A549 (cell line): ENCODE measurements at regions not wholly inside any gene's neighbourhood (a gene's known extent, or its start where the extent isn't known, plus 50 kb on each side); places are given as distances from the start of the nearest gene placed in this dataset.
"Not testable (repeated sequence)": the region's sequence is repeated elsewhere in the genome, so short reads cannot be mapped to it uniquely, and the experiment has no call there.

Experiments used
- ATAC-seq, 2 experiments: fragments of 200-7000 bp in 1 of 2; fragments of >200 bp in 1 of 2; cut with Nextera tagmentation in 1 of 2; cut with Tn5 transposase in 1 of 2; 3 replicates each; pipeline versions ENCODE4 v1.8.0 to v1.9.1; 2018 to 2020; ENCODE audit warnings: mild to moderate bottlenecking in 1 of 2, moderate library complexity in 1 of 2
- CTCF ChIA-PET: fragments of 300-600 bp; sonication (Branson Sonifier 250); formaldehyde crosslinking; extraction: SDS; loops from one replicate; lab custom pipeline; 2021; ENCODE audit warnings: antibody characterized with exemption, inconsistent platforms; lab: Yijun Ruan, JAX
- POLR2A ChIA-PET: fragments of 350-600 bp; formaldehyde crosslinking; extraction: SDS; loops from one replicate; lab custom pipeline; 2021; ENCODE audit warnings: antibody characterized with exemption, inconsistent platforms; lab: Yijun Ruan, JAX
- DNase-seq, 2 experiments: peaks; one replicate each; pipeline versions ENCODE4 v3.0.0 to v3.0.0-alpha.2; 2011 to 2016; ENCODE audit warnings: low read depth in 1 of 2, low spot score in 1 of 2
- FAIRE-seq: peaks from 2 replicates; lab custom pipeline; 2011; peaks lifted over from hg19 to GRCh38; lab: Jason Lieb, UNC
- H3K27ac ChIP-seq, 2 experiments: fragments of >200 bp; sonication (Bioruptor Twin); formaldehyde crosslinking; 3 replicates each; pipeline ENCODE4 v1.5.1; 2016 to 2017
- H3K4me1 ChIP-seq: fragments of >200 bp; sonication (Bioruptor Twin); formaldehyde crosslinking; 3 replicates; pipeline ENCODE4 v1.6.1; 2016
- H3K4me2 ChIP-seq: fragments of >200 bp; sonication (Bioruptor Twin); formaldehyde crosslinking; 3 replicates; pipeline ENCODE4 v1.6.1; 2016
- H3K4me3 ChIP-seq: fragments of >200 bp; sonication (Bioruptor Twin); formaldehyde crosslinking; 3 replicates; pipeline ENCODE4 v1.5.1; 2016
- H3K9me3 ChIP-seq: fragments of >200 bp; sonication (Bioruptor Twin); formaldehyde crosslinking; 3 replicates; pipeline ENCODE4 v1.6.1; 2016
- BHLHE40 ChIP-seq: IDR thresholded peaks from 2 replicates; pipeline ENCODE4 v1.6.1; 2012; ENCODE audit warnings: low read depth, low read length, inconsistent platforms
- CBX2 ChIP-seq: fragments of 200-600 bp; sonication (generic); IDR thresholded peaks from 2 replicates; pipeline ENCODE4 v1.6.1; 2016; ENCODE audit warnings: low read depth, mild to moderate bottlenecking, borderline replicate concordance
- CBX8 ChIP-seq: fragments of 200-600 bp; sonication (generic); IDR thresholded peaks from 2 replicates; pipeline ENCODE4 v1.6.1; 2016
- CEBPB ChIP-seq, 2 experiments: fragments of >200 bp in 1 of 2; sonication (Bioruptor Twin) in 1 of 2; formaldehyde crosslinking in 1 of 2; IDR thresholded peaks; 2 replicates each; pipeline ENCODE4 v1.6.1; 2012 to 2016
- CHD2 ChIP-seq: fragments of 150-350 bp; IDR thresholded peaks from 2 replicates; pipeline ENCODE4 v1.6.1; 2014; ENCODE audit warnings: low read length; ENCODE audit not compliant: partially characterized antibody
- FOSL2 ChIP-seq, 2 experiments: fragments of 450-650 bp in 1 of 2; fragments of >200 bp in 1 of 2; sonication (Bioruptor Twin) in 1 of 2; formaldehyde crosslinking; IDR thresholded peaks; 2 replicates each; pipeline versions ENCODE4 v1.5.0 to v1.6.1; 2016 to 2020; ENCODE audit warnings: mild to moderate bottlenecking in 1 of 2, moderate library complexity in 1 of 2
- GATA3 ChIP-seq: IDR thresholded peaks from 2 replicates; pipeline ENCODE4 v1.6.1; 2012; ENCODE audit warnings: borderline replicate concordance
- HDAC2 ChIP-seq: fragments of 200-600 bp; sonication (generic); IDR thresholded peaks from 2 replicates; pipeline ENCODE4 v1.6.1; 2016
- HOXA7 ChIP-seq: fragments of 250-450 bp; sonication (Bioruptor Pico); IDR thresholded peaks from 2 replicates; pipeline ENCODE4 v1.5.0; 2020; ENCODE audit warnings: mild to moderate bottlenecking, moderate library complexity
- JUNB ChIP-seq: fragments of >200 bp; sonication (Bioruptor Twin); formaldehyde crosslinking; IDR thresholded peaks from 2 replicates; pipeline ENCODE4 v1.6.1; 2016
- PHF8 ChIP-seq: fragments of 200-600 bp; sonication (generic); IDR thresholded peaks from 2 replicates; pipeline ENCODE4 v1.6.1; 2016; ENCODE audit warnings: low read depth, mild to moderate bottlenecking, antibody characterized with exemption, moderate library complexity, borderline replicate concordance
- POLR2A ChIP-seq: IDR thresholded peaks from 2 replicates; pipeline ENCODE4 v1.6.1; 2012; ENCODE audit warnings: mild to moderate bottlenecking, low read length
- POLR2AphosphoS2 ChIP-seq: conservative IDR thresholded peaks from 2 replicates; pipeline ENCODE4 v1.6.1; 2012; ENCODE audit warnings: low read length, improper control_type of control experiment, inconsistent platforms
- RFX5 ChIP-seq: fragments of 450-650 bp; IDR thresholded peaks from 2 replicates; pipeline ENCODE4 v1.7.1; 2014; ENCODE audit warnings: antibody characterized with exemption, mild to moderate bottlenecking, moderate library complexity
- RNF2 ChIP-seq: fragments of 200-600 bp; sonication (generic); IDR thresholded peaks from 2 replicates; pipeline ENCODE4 v1.6.1; 2016; ENCODE audit warnings: low read depth, mild to moderate bottlenecking, antibody characterized with exemption, moderate library complexity, borderline replicate concordance
- SMC3 ChIP-seq: fragments of >200 bp; sonication (Bioruptor Twin); formaldehyde crosslinking; IDR thresholded peaks from 3 replicates; pipeline ENCODE4 v1.6.1; 2018; ENCODE audit warnings: inconsistent platforms
- TFCP2L1 ChIP-seq: fragments of 250-450 bp; sonication (Bioruptor Pico); IDR thresholded peaks from 2 replicates; pipeline ENCODE4 v1.5.0; 2021; ENCODE audit warnings: mild to moderate bottlenecking
- TP53 ChIP-seq: fragments of 250-450 bp; sonication (Bioruptor Pico); IDR thresholded peaks from 2 replicates; pipeline ENCODE4 v1.5.0; 2021; ENCODE audit warnings: mild to moderate bottlenecking, moderate library complexity
- ZFP36 ChIP-seq: fragments of 450-650 bp; IDR thresholded peaks from 2 replicates; pipeline ENCODE4 v1.6.1; 2014; ENCODE audit warnings: borderline replicate concordance; ENCODE audit not compliant: partially characterized antibody
- ZNF302 ChIP-seq: fragments of 250-450 bp; sonication (Bioruptor Pico); IDR thresholded peaks from 2 replicates; pipeline ENCODE4 v1.9.0; 2021; ENCODE audit warnings: inconsistent platforms, mild to moderate bottlenecking, moderate library complexity
- WGBS: methylation state at CpG from one replicate; pipeline ENCODE4 v1.1.6; 2017; ENCODE audit errors: missing lambda C conversion rate; 5-methylcytosine and 5-hydroxymethylcytosine counted together
- TF ChIP-seq, protein P1 (sequence below): fragments of 250-450 bp; sonication (Bioruptor Pico); IDR thresholded peaks from 2 replicates; pipeline ENCODE4 v1.5.0; 2021; ENCODE audit warnings: mild to moderate bottlenecking, moderate library complexity, borderline replicate concordance
- TF ChIP-seq, protein P2 (sequence below): IDR thresholded peaks from 2 replicates; pipeline ENCODE4 v1.6.1; 2012; ENCODE audit warnings: low read depth, borderline replicate concordance
- TF ChIP-seq, protein P3 (sequence below): fragments of 450-650 bp; IDR thresholded peaks from 2 replicates; pipeline ENCODE4 v1.6.1; 2014; ENCODE audit warnings: antibody characterized with exemption
- TF ChIP-seq, protein P4 (sequence below): fragments of >200 bp; sonication (Bioruptor Twin); formaldehyde crosslinking; IDR thresholded peaks from 2 replicates; pipeline ENCODE4 v1.6.1; 2016

DNA sequence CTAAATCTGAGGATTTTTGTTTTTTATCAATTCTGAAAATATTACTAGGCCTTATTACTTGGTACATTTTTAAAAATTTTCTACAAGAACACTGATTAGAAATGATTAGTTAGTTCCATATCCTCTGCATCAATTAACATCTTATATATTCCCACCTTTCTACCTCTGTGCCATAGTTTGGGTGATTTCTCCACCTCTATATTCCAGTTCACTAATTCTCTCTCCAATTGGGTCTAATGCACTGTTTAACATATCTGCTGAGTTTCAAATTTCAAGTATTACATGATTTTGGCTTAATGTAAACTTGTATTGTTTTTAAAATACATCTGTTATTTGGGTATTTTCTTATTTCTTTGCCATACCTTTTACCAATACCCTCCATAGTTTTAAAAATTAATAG, 705.7 kb upstream of the SALL3 start:
- CTCF ChIA-PET = no interaction called here
- ATAC-seq = no peak

DNA sequence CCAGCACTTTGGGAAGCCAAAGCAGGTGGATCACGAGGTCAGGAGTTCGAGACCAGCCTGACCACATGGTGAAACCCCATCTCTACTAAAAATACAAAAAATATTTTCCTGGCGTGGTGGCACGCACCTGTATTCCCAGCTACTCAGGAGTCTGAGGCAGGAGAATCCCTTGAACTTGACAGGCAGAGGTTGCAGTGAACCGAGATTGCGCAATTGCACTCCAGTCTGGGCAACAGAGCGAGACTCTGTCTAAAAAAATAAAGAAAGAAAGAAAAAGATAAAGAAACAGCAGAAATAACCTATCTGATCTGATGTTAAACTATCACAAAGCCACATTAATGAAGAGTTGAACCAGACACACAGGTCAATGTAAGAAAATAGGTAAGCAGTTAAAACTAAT, 696.2 kb upstream of the SALL3 start:
- H3K4me3 ChIP-seq, CTCF ChIA-PET, H3K4me2 ChIP-seq, ATAC-seq, DNase-seq, H3K4me1 ChIP-seq, POLR2A ChIA-PET, FAIRE-seq, H3K9me3 ChIP-seq, H3K27ac ChIP-seq: not testable (repeated sequence)
- peak; percentile 12 to 39; a peak in 2 of 4 replicates for TF ChIP-seq CEBPB (IDR thresholded peaks at IDR 0.05)
- WGBS = 2% methylated on average over 7 of the region's 7 CpGs

More for the DNA sequence above, 705.7 kb upstream of the SALL3 start:
- POLR2A ChIA-PET = no interaction called here
- no peak for DNase-seq
- Histone ChIP-seq H3K4me1 (no peaks in the 10 kb centered on the region), H3K4me3 (no peak overlapping the region), H3K9me3 (no peaks in the 10 kb centered on the region), H3K4me2 (no peak overlapping the region), H3K27ac (no peak overlapping the region)
- TF ChIP-seq CHD2 (no peak), TFCP2L1 (CRISPR knock-in tag) (no peak), GATA3 (no peak), CBX2 (no peak)
- no peak for FAIRE-seq

DNA sequence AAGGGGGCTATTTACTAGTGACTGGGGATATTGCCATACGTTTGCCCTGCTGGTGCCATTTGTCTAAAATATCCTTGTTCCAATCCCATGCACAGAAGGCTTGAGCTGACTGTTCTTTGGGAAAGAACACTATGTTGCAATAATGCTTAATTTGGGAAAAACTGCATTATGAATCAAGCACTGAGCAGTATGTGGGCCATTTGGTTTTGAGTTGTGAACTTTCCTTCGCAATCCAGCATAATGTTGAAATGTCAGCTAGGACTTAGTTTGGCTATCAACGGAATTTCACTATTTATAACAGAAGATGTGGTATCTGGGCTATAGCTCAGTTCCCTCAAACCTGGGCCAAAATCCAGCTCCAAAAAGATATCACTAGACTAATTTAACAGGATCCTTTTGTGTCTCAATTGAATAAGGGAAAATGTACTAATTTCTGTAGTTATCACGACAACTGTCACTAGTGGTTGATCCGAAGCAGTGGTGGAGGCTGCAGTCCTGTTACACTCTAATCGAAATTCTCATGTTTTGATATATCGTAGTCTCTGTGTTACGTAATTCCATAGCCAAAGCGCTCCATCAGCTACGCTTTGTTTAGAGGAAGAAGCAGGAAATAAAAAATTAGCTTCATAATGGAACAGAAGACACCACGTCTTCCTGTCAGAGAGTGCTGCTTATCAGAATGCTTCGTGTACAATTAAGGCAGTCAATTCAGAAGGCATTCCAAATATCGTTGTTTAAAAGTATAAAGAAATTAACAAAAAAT, 686.8 kb upstream of the SALL3 start:
- Histone ChIP-seq H3K4me1 (no peaks in the 10 kb centered on the region), H3K4me3 (no peak overlapping the region), H3K4me2 (no peak overlapping the region), H3K27ac (no peak overlapping the region), H3K9me3 (no peaks in the 10 kb centered on the region)
- ATAC-seq (no peak), FAIRE-seq (no peak), DNase-seq (no peak)
- WGBS = 17% methylated on average over 13 of the region's 13 CpGs
- ChIA-PET CTCF (no interaction called here), POLR2A (no interaction called here)
- TF ChIP-seq GATA3 (no peak), RNF2 (peak; percentile 38; the same call in 1 of the 2 replicates), CBX8 (peak; percentile 32; the same call in 1 of the 2 replicates)

DNA sequence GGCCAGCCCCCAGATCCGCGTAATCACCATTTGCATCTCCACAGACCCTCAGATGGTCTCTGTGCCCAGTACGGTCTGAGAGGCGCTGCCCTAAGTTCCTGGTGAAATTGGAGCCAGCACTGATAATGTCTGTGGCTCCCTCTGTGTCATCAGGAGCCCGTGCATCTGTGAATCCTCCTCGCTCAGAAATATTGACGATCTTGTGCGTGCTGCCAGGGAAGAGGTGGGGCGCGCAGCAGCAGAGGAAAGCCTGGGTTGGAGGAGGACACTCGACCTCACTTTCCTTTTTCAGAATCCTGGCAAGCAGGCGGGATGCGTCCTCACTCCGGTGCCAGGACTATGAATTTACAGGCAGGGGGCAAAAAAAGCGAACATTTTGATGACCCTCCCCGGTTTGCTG, 686.1 kb upstream of the SALL3 start:
- 61% methylated on average over 4 of the region's 16 CpGs for WGBS
- DNase-seq (no peak), ATAC-seq (no peak), FAIRE-seq (no peak)
- Histone ChIP-seq H3K27ac (no peak overlapping the region), H3K4me2 (no peak overlapping the region), H3K4me3 (no peak overlapping the region), H3K4me1 (no peaks in the 10 kb centered on the region), H3K9me3 (no peaks in the 10 kb centered on the region)
- POLR2A ChIA-PET = no interaction called here
- CTCF ChIA-PET = no interaction called here
- TF ChIP-seq POLR2A (no peak), TP53 (CRISPR knock-in tag) (no peak), HOXA7 (CRISPR knock-in tag) (no peak), HDAC2 (no peak), GATA3 (no peak), RFX5 (no peak), JUNB (no peak), ZFP36 (no peak), FOSL2 (IDR thresholded peaks at IDR 0.05) (no peak), FOSL2 (CRISPR knock-in tag; IDR thresholded peaks at IDR 0.05) (no peak), POLR2AphosphoS2 (no peak), CHD2 (no peak), PHF8 (no peak), BHLHE40 (no peak), TFCP2L1 (CRISPR knock-in tag) (no peak), SMC3 (no peak), ZNF302 (CRISPR knock-in tag) (no peak)
- TF ChIP-seq, protein P1, sequence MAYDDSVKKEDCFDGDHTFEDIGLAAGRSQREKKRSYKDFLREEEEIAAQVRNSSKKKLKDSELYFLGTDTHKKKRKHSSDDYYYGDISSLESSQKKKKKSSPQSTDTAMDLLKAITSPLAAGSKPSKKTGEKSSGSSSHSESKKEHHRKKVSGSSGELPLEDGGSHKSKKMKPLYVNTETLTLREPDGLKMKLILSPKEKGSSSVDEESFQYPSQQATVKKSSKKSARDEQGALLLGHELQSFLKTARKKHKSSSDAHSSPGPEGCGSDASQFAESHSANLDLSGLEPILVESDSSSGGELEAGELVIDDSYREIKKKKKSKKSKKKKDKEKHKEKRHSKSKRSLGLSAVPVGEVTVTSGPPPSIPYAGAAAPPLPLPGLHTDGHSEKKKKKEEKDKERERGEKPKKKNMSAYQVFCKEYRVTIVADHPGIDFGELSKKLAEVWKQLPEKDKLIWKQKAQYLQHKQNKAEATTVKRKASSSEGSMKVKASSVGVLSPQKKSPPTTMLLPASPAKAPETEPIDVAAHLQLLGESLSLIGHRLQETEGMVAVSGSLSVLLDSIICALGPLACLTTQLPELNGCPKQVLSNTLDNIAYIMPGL (CRISPR knock-in tag) = no peak
- TF ChIP-seq, protein P2, sequence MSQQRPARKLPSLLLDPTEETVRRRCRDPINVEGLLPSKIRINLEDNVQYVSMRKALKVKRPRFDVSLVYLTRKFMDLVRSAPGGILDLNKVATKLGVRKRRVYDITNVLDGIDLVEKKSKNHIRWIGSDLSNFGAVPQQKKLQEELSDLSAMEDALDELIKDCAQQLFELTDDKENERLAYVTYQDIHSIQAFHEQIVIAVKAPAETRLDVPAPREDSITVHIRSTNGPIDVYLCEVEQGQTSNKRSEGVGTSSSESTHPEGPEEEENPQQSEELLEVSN = no peak
- TF ChIP-seq, protein P3, sequence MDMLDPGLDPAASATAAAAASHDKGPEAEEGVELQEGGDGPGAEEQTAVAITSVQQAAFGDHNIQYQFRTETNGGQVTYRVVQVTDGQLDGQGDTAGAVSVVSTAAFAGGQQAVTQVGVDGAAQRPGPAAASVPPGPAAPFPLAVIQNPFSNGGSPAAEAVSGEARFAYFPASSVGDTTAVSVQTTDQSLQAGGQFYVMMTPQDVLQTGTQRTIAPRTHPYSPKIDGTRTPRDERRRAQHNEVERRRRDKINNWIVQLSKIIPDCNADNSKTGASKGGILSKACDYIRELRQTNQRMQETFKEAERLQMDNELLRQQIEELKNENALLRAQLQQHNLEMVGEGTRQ = no peak
- TF ChIP-seq, protein P4, sequence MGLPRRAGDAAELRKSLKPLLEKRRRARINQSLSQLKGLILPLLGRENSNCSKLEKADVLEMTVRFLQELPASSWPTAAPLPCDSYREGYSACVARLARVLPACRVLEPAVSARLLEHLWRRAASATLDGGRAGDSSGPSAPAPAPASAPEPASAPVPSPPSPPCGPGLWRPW = no peak
